ENCODE measurements at regions not wholly inside any gene's neighbourhood (a gene's known extent, or its start where the extent isn't known, plus 50 kb on each side); places are given as distances from the start of the nearest gene placed in this dataset.

DNA sequence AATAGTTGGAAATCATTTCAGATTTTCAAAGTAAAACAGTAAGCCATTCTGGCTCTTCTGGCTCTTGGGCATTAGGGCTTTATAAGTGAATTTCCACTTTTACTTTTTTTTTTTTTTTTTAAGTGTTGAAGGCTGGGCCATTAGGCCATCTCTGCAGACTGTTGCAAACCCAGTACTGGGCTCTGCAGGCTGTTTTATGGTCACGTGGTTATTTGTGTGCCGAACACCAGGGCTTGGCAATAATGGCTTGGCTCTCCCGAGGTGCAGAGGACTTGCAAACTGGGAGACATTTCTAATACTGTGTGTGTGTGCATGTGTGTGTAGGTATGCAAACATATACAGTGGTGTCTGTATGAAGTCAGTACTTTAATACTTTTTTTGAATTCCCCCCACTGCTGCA lies 194.9 kb upstream of the CDH5 start:
- no peak overlapping the region for H3K4me3 ChIP-seq
- intact Hi-C loops (cut with DNase I), result no loop called here
- no peaks in the 10 kb centered on the region for H3K27me3 ChIP-seq

DNA sequence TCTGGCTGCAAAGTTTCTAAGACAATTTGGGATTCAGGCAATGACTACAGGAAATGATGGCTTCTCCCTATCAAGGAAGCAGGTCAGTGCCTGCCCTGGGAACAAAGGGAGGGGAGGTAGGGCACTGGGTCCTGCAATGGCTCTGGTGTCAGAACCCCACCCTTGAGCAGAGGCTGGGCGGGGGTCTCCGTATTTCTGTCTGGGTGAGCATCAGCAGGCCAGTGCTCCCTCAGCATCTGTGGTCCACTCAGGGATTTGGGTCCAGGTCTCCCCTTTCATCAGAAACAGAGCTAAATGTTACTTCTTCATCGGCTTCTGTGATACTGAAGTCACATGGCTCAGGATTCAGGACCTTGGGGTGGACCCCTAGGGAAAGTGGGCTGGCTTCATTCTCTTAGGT lies 195.5 kb upstream of the CDH5 start:
- Histone ChIP-seq H3K27me3 (no peaks in the 10 kb centered on the region), H3K27ac (no peak overlapping the region), H3K36me3 (no peaks in the 10 kb centered on the region), H3K4me1 (no peaks in the 10 kb centered on the region), H3K4me3 (no peak overlapping the region), H3K9me3 (no peaks in the 10 kb centered on the region)
- intact Hi-C loops (cut with DNase I), result no loop called here
- TF ChIP-seq POLR2AphosphoS5 (IDR thresholded peaks at IDR 0.05; ENCODE audit: insufficient read depth in 1 of 2, low read depth in 1 of 2) (no peak), CTCF (IDR thresholded peaks at IDR 0.05) (no peak)
- peak in 1 of 2 donors; percentile 64 for DNase-seq (ENCODE audit: extremely low spot score in 2 of 2)

More for the DNA sequence above, 194.9 kb upstream of the CDH5 start:
- Histone ChIP-seq H3K36me3 (no peaks in the 10 kb centered on the region), H3K27ac (no peak overlapping the region), H3K9me3 (no peaks in the 10 kb centered on the region), H3K4me1 (no peaks in the 10 kb centered on the region)
- TF ChIP-seq POLR2AphosphoS5 (IDR thresholded peaks at IDR 0.05; ENCODE audit: insufficient read depth in 1 of 2, low read depth in 1 of 2) (no peak), POLR2A (IDR thresholded peaks at IDR 0.05) (no peak), CTCF (IDR thresholded peaks at IDR 0.05) (no peak)
- peak in 1 of 2 donors; percentile 49 for DNase-seq (ENCODE audit: extremely low spot score in 2 of 2)

DNA sequence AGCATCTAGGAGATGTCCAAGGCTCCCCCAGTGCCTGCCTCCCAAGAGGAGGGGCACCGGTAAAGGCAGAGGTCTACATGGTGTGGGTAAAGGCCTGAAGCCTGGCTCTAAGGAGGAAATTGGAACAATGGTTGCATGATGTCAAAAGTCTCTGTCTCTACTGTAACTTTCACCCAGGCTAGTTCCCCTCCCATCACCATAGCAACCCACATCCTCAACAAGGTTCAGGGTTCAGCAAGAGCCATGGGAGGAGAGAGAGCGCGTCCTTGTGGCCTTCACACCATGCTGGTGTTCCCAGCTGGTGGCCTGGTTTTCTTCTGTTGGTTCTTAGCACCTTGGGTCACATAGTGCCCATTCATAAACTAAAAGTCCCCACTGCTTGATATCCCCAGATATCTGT lies 196.7 kb upstream of the CDH5 start:
- H3K4me1 ChIP-seq, result peaks cover 9% of the 10 kb centered on the region
- H3K4me3 ChIP-seq, result no peak overlapping the region
- H3K27me3 ChIP-seq, result no peaks in the 10 kb centered on the region
- no peak for TF ChIP-seq POLR2A (IDR thresholded peaks at IDR 0.05)
- no peak for TF ChIP-seq POLR2AphosphoS5 (IDR thresholded peaks at IDR 0.05; ENCODE audit: insufficient read depth in 1 of 2, low read depth in 1 of 2)
- no peaks in the 10 kb centered on the region for H3K36me3 ChIP-seq
- no peaks in the 10 kb centered on the region for H3K9me3 ChIP-seq
- intact Hi-C loops (cut with DNase I), result no loop called here
- DNase-seq (ENCODE audit: extremely low spot score in 2 of 2), result peak in 1 of 2 donors; percentile 58
- no peak overlapping the region for H3K27ac ChIP-seq

DNA sequence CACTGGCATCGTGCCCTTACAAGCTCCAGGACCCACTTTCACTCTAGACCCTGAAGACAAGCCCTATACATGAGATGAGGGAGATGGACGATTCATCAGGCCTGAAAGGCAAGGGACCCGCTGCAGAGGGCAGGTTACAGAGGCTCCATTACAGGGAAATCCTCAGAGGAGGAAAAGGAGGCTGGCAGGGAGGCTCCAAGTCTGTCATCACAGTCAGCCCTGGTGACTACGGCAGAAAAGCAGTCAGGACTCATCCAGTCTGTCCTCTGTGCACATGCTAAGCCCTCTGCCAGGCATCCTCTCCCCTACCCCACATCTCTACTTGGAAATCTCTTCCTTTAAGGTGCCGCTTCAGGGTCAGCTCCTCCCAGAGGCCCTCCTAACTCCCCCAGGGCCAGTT lies 197.7 kb upstream of the CDH5 start:
- intact Hi-C loops (cut with DNase I), result no loop called here

GRCh38 chr16:66167564-66168291 lies 198.8 kb upstream of the CDH5 start:
- H3K4me1 ChIP-seq, result peaks cover 23% of the 10 kb centered on the region
- peak in 1 of 2 donors; percentile 52 for DNase-seq (ENCODE audit: extremely low spot score in 2 of 2)
- H3K27ac ChIP-seq, result no peak overlapping the region
- no peak overlapping the region for H3K4me3 ChIP-seq
- no peaks in the 10 kb centered on the region for H3K9me3 ChIP-seq
- intact Hi-C loops (cut with DNase I), result no loop called here
- no peaks in the 10 kb centered on the region for H3K27me3 ChIP-seq
- H3K36me3 ChIP-seq, result no peaks in the 10 kb centered on the region
- TF ChIP-seq POLR2A (IDR thresholded peaks at IDR 0.05), result no peak

More for the DNA sequence above, 197.7 kb upstream of the CDH5 start:
- H3K9me3 ChIP-seq, result no peaks in the 10 kb centered on the region
- peaks cover 19% of the 10 kb centered on the region for H3K4me1 ChIP-seq
- no peak overlapping the region for H3K4me3 ChIP-seq
- no peaks in the 10 kb centered on the region for H3K36me3 ChIP-seq
- no peaks in the 10 kb centered on the region for H3K27me3 ChIP-seq
- peak in 1 of 2 donors; percentile 49 for DNase-seq (ENCODE audit: extremely low spot score in 2 of 2)
- H3K27ac ChIP-seq, result no peak overlapping the region
- TF ChIP-seq CTCF (IDR thresholded peaks at IDR 0.05), result no peak
- no peak for TF ChIP-seq POLR2A (IDR thresholded peaks at IDR 0.05)
- TF ChIP-seq POLR2AphosphoS5 (IDR thresholded peaks at IDR 0.05; ENCODE audit: insufficient read depth in 1 of 2, low read depth in 1 of 2), result no peak

DNA sequence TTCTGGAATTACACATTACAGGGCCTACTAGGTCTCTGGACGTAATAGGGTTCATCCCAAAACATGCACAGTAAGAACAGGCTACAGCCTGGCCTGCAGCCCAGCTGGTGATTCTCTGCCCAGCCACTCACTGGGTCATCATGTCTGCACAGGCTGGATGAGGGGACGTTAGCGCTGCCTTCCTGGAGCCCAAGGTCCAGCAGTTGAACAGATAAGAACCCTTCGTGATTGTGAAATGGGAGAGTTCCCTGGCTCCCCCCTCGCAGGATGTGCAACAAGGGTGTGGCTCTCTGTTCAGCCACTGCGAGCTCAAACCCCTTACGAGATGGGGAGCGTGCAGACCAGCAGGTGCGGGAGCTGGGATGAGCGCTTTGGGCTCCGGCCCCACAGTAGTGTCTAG lies 200.0 kb upstream of the CDH5 start:
- H3K4me3 ChIP-seq, result no peak overlapping the region
- no peak overlapping the region for H3K27ac ChIP-seq
- no peaks in the 10 kb centered on the region for H3K36me3 ChIP-seq
- intact Hi-C loops (cut with DNase I), result no loop called here
- no peaks in the 10 kb centered on the region for H3K9me3 ChIP-seq
- no peak for DNase-seq (ENCODE audit: extremely low spot score in 2 of 2)
- no peak for TF ChIP-seq CTCF (IDR thresholded peaks at IDR 0.05)
- H3K4me1 ChIP-seq, result peaks cover 23% of the 10 kb centered on the region
- no peaks in the 10 kb centered on the region for H3K27me3 ChIP-seq
